HUES6 (cell line): ENCODE measurements at regions not wholly inside any gene's neighbourhood (a gene's known extent, or its start where the extent isn't known, plus 50 kb on each side); places are given as distances from the start of the nearest gene placed in this dataset.
"Not testable (repeated sequence)": the region's sequence is repeated elsewhere in the genome, so short reads cannot be mapped to it uniquely, and the experiment has no call there.

Experiments used
- H3K27ac ChIP-seq: 2 replicates; pipeline ENCODE4 v1.7.0; 2013; ENCODE audit warnings: low read depth, mild to moderate bottlenecking, low read length, inconsistent platforms
- H3K27me3 ChIP-seq: 2 replicates; pipeline ENCODE4 v1.6.1; 2013; ENCODE audit warnings: low read length; ENCODE audit not compliant: control insufficient read depth, insufficient read depth
- H3K36me3 ChIP-seq: 2 replicates; pipeline ENCODE4 v1.6.1; 2013; ENCODE audit warnings: low read length; ENCODE audit not compliant: control insufficient read depth, insufficient read depth
- H3K4me1 ChIP-seq: 2 replicates; pipeline ENCODE4 v1.6.1; 2013; ENCODE audit warnings: low read length; ENCODE audit not compliant: control insufficient read depth, insufficient read depth
- H3K4me3 ChIP-seq: 2 replicates; pipeline ENCODE4 v1.5.1; 2013; ENCODE audit warnings: low read depth, low read length
- H3K9ac ChIP-seq: one replicate; pipeline ENCODE4 v1.6.1; 2013; ENCODE audit warnings: mild to moderate bottlenecking, low read length
- H3K9me3 ChIP-seq: 2 replicates; pipeline ENCODE4 v1.6.1; 2013; ENCODE audit warnings: low read depth, low read length; ENCODE audit not compliant: control insufficient read depth, insufficient read depth

DNA sequence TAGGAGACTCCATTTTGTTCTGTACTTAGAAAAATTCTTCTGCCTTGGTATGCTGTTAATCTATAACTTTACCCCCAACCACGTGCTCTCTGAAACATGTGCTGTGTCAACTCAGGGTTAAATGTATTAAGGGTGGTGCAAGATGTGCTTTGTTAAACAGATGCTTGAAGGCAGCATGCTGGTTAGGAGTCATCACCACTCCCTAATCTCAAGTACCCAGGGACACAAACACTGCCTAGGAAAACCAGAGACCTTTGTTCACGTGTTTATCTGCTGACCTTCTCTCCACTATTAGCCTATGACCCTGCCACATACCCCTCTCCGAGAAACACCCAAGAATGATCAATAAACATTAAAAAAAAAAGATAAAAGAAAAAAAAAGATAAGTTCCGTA is 93.0 kb upstream of the ZNF519 start:
- H3K4me1 ChIP-seq, H3K27ac ChIP-seq, H3K36me3 ChIP-seq, H3K4me3 ChIP-seq, H3K27me3 ChIP-seq, H3K9ac ChIP-seq: not testable (repeated sequence)
- H3K9me3 ChIP-seq, result peaks cover 24% of the 10 kb centered on the region

DNA sequence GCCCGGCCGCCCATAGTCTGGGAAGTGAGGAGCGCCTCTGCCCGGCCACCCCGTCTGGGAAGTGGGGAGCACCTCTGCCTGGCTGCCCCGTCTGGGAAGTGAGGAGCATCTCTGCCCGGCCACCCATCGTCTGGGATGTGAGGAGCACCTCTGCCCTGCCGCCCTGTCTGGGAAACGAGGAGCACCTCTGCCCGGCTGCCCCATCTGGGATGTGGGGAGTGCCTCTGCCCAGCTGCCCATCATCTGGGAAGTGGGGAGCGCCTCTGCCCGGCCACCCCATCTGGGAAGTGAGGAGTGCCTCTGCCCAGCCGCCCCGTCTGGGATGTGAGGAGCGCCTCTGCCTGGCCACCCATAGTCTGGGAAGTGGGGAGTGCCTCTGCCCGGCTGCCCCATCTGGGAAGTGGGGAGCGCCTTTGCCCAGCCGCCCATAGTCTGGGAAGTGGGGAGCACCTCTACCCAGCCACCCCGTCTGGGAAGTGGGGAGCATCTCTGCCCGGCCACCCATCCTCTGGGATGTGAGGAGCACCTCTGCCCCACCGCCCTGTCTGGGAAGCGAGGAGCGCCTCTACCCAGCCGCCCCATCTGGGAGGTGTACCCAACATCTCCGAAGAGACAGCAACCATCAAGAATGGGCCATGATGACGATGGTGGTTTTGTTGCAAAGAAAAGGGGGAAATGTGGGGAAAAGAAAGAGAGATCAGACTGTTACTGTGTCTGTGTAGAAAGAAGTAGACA is 92.5 kb upstream of the ZNF519 start:
- H3K27me3 ChIP-seq, H3K4me1 ChIP-seq, H3K36me3 ChIP-seq, H3K4me3 ChIP-seq, H3K27ac ChIP-seq, H3K9ac ChIP-seq: not testable (repeated sequence)
- peaks cover 24% of the 10 kb centered on the region for H3K9me3 ChIP-seq

DNA sequence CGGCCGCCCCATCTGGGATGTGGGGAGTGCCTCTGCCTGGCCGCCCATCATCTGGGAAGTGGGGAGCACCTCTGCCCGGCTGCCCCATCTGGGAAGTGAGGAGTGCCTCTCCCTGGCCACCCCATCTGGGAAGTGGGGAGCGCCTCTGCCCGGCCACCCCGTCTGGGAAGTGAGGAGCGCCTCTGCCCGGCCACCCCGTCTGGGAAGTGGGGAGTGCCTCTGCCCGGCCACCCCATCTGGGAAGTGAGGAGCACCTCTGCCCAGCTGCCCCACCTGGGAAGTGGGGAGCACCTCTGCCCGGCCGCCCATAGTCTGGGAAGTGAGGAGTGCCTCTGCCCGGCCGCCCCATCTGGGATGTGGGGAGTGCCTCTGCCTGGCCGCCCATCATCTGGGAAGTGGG is 91.7 kb upstream of the ZNF519 start:
- H3K4me1 ChIP-seq, H3K36me3 ChIP-seq, H3K4me3 ChIP-seq, H3K27ac ChIP-seq, H3K27me3 ChIP-seq, H3K9ac ChIP-seq: not testable (repeated sequence)
- H3K9me3 ChIP-seq, result peaks cover 24% of the 10 kb centered on the region

DNA sequence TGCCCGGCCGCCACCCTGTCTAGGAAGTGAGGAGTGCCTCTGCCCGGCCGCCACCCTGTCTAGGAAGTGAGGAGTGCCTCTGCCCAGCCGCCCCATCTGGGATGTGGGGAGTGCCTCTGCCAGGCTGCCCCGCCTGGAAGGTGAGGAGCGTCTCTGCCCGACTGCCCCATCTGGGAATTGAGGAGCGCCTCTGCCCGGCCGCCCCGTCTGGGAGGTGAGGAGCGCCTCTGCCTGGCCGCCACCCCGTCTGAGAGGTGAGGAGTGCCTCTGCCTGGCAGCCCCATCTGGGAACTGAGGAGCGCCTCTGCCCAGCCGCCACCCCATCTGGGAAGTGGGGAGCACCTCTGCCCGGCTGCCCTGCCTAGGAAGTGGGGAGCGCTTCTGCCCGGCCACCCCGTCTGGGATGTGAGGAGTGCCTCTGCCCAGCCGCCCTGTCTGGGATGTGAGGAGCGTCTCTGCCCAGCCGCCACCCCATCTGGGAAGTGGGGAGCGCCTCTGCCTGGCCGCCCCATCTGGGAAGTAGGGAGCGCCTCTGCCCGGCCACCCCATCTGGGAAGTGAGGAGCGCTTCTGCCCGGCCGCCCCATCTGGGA is 91.1 kb upstream of the ZNF519 start:
- not testable (repeated sequence) for H3K4me3 ChIP-seq, H3K4me1 ChIP-seq, H3K36me3 ChIP-seq, H3K27me3 ChIP-seq, H3K9ac ChIP-seq, H3K27ac ChIP-seq
- H3K9me3 ChIP-seq, result peaks cover 24% of the 10 kb centered on the region

DNA sequence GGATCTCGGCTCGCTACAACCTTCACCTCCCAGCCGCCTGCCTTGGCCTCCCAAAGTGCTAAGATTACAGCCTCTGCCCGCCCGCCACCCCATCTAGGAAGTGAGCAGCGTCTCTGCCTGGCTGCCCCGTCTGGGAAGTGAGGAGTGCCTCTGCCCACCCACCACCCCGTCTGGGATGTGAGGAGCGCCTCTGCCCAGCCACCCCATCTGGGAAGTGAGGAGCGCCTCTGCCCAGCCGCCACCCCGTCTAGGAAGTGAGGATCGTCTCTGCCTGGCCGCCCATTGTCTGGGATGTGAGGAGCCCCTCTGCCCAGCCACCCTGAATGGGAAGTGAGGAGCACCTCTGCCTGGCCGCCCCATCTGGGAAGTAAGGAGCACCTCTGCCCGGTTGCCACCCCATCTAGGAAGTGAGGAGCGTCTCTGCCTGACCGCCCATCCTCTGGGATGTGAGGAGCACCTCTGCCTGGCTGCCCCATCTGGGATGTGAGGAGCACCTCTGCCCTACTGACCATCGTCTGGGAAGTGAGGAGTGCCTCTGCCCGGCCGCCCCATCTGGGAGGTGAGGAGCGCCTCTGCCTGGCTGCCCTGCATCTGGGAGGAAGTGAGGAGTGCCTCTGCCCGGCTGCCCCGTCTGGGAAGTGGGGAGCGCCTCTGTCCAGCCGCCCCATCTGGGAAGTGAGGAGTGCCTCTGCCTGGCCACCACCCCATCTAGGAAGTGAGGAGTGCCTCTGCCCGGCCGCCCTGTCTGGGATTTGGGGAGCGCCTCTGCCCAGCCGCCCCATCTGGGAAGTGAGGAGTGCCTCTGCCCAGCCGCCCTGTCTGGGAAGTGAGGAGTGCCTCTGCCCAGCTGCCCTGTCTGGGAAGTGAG is 90.4 kb upstream of the ZNF519 start:
- H3K4me3 ChIP-seq, H3K9ac ChIP-seq, H3K36me3 ChIP-seq, H3K27me3 ChIP-seq, H3K4me1 ChIP-seq, H3K27ac ChIP-seq: not testable (repeated sequence)
- peaks cover 24% of the 10 kb centered on the region for H3K9me3 ChIP-seq

DNA sequence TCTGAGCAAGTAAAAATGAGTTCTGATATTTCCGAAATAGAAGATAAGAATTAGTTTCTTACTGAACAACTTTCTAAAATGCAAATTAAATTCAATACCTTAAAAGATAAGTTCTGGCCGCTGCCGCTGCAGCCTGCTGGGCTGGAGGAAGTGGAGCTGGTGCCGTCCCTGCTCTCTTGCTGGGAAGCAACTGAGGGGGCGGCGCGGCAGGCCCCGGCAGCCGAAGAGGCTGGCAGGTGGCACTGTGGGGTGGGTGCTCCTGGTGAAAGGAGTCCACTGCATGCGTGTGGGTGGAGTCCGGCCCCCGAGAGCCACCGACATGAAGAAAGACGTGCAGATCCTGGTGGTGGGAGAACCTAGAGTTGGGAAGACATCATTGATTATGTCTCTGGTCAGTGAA is 89.5 kb upstream of the ZNF519 start:
- Histone ChIP-seq H3K27me3 (no peaks in the 10 kb centered on the region), H3K4me1 (no peaks in the 10 kb centered on the region), H3K9me3 (peaks cover 24% of the 10 kb centered on the region), H3K4me3 (no peak overlapping the region), H3K36me3 (no peaks in the 10 kb centered on the region), H3K27ac (no peak overlapping the region), H3K9ac (no peak overlapping the region)

DNA sequence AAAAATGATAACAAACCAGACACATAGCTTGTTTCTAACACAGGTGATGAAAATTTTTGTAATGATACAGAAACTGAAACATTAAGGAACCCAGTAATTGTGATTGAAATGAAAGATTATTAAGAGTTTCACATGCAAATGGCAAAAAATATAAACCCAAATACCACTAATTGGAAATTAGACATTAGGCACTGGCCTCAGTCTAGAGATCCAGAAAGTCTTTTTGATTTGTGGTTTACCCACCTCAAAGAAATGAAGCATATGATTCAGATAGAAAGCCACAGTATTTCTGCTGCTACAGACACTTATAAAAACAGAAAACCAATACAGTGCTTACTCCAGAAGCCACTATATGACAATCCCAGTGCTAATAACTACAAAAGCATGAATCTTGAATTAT is 83.7 kb upstream of the ZNF519 start:
- H3K27me3 ChIP-seq, H3K9ac ChIP-seq, H3K9me3 ChIP-seq, H3K27ac ChIP-seq, H3K4me1 ChIP-seq, H3K36me3 ChIP-seq, H3K4me3 ChIP-seq: not testable (repeated sequence)

DNA sequence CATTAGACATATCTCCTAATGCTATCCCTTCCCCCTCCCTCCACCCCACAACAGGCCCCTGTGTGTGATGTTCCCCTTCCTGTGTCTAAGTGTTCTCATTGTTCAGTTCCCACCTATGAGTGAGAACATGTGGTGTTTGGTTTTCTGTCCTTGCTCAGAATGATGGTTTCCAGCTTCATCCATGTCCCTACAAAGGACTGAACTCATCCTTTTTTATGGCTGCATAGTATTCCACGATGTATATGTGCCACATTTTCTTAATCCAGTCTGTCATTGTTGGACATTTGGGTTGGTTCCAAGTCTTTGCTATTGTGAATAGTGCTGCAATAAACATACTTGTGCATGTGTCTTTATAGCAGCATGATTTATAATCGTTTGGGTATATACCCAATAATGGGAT is 71.2 kb upstream of the ZNF519 start:
- H3K4me3 ChIP-seq, H3K27ac ChIP-seq, H3K9ac ChIP-seq, H3K36me3 ChIP-seq, H3K9me3 ChIP-seq, H3K27me3 ChIP-seq, H3K4me1 ChIP-seq: not testable (repeated sequence)

DNA sequence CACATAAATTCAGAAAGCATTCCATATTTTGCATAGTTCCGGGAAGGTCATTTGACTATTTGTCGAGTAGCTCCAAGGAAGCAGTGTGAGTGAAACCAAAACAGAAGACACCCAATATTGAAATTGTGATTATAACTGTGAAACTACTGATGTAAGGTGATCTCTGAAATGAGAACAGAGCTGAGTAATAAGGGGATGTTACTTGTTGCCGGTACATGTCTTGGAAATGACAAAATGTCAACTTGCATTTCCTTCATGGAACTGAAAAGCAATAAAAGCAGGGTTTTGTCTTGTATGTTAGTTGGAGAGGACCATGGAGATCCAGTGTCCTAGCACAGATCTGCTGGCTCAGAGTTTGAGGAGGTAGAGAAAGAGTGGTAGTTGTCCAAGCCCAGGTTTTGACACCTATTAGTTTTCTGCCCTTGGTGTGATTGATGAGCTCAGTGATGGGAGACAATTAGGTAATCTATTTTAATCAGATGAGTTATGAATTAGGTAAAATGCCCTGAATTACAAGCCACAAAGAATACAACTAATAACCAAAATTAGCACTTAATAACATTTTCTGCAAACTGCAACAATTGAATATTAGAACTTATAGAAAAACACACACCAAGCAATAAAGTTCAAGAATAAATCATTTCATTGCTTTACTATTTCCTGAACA is 58.7 kb upstream of the ZNF519 start:
- H3K36me3 ChIP-seq, H3K9me3 ChIP-seq, H3K27ac ChIP-seq, H3K9ac ChIP-seq, H3K4me1 ChIP-seq, H3K4me3 ChIP-seq, H3K27me3 ChIP-seq: not testable (repeated sequence)

DNA sequence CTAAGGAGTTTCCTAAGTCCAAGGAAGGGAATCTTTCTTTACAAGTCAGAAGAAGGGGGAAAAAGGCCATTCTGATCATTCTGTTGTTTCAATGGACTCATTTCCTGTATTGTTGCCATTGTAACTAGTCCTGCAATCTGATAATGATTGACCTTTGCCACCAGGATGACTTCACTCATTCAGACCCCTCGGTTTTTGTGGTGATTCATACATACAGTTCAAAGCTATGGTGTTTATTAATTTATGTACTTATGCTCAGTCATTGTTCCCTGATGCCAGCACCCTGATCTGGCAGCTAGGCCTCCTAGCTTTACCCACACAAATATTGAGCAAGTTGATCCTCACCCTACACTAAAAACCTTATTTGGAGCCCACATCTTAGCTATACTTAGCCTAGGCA is 57.6 kb upstream of the ZNF519 start:
- H3K4me1 ChIP-seq, result no peaks in the 10 kb centered on the region
- H3K9me3 ChIP-seq, result peaks cover 2% of the 10 kb centered on the region; the same call in 1 of the 2 replicates
- no peaks in the 10 kb centered on the region for H3K27me3 ChIP-seq
- H3K36me3 ChIP-seq, result no peaks in the 10 kb centered on the region
- H3K27ac ChIP-seq, result no peak overlapping the region
- H3K9ac ChIP-seq, result no peak overlapping the region
- H3K4me3 ChIP-seq, result no peak overlapping the region
